Liver (tissue), 3 donors: ENCODE measurements at regions not wholly inside any gene's neighbourhood (a gene's known extent, or its start where the extent isn't known, plus 50 kb on each side); places are given as distances from the start of the nearest gene placed in this dataset.

ENCODE experiments used
- ATF3 ChIP-seq: IDR thresholded peaks from 2 replicates; pipeline ENCODE4 v1.6.1; 2016; ENCODE audit warnings: antibody characterized with exemption
- EGR1 ChIP-seq, 2 donors: IDR thresholded peaks; 2 replicates each; pipeline ENCODE4 v1.6.1; 2016 to 2018; ENCODE audit warnings: antibody characterized with exemption in 2 of 2, low read depth in 2 of 2
- GABPA ChIP-seq, 2 donors: IDR thresholded peaks in 1 of 2; conservative IDR thresholded peaks in 1 of 2; 2 replicates each; pipeline ENCODE4 v1.6.1; 2016; ENCODE audit warnings: antibody characterized with exemption in 2 of 2, mild to moderate bottlenecking in 1 of 2, moderate library complexity in 1 of 2
- HNF4A ChIP-seq, 2 donors: conservative IDR thresholded peaks; 2 replicates each; pipeline ENCODE4 v1.6.1; 2016; ENCODE audit warnings: antibody characterized with exemption in 2 of 2, mild to moderate bottlenecking in 2 of 2
- JUND ChIP-seq, 2 donors: IDR thresholded peaks; 2 replicates each; pipeline ENCODE4 v1.6.1; 2016; ENCODE audit warnings: antibody characterized with exemption in 2 of 2
- RAD21 ChIP-seq, 2 donors: IDR thresholded peaks; 2 replicates each; pipeline ENCODE4 v1.6.1; 2016; ENCODE audit warnings: antibody characterized with exemption in 2 of 2, mild to moderate bottlenecking in 2 of 2
- RXRA ChIP-seq, 2 donors: IDR thresholded peaks; 2 replicates each; pipeline ENCODE4 v1.6.1; 2017 to 2018; ENCODE audit warnings: antibody characterized with exemption in 2 of 2, mild to moderate bottlenecking in 1 of 2
- TAF1 ChIP-seq: conservative IDR thresholded peaks from 2 replicates; pipeline ENCODE4 v1.6.1; 2016; ENCODE audit warnings: antibody characterized with exemption, mild to moderate bottlenecking
- YY1 ChIP-seq: IDR thresholded peaks from 2 replicates; pipeline ENCODE4 v1.6.1; 2016; ENCODE audit warnings: antibody characterized with exemption, mild to moderate bottlenecking
- TF ChIP-seq, protein P1 (sequence below): fragments of 150-350 bp; IDR thresholded peaks from 2 replicates; pipeline ENCODE4 v1.5.1; 2017; ENCODE audit warnings: improper control_type of control experiment, low read depth, low read length; ENCODE audit not compliant: missing input control
- TF ChIP-seq, protein P2 (sequence below): IDR thresholded peaks from 2 replicates; pipeline ENCODE4 v1.6.1; 2016; ENCODE audit warnings: antibody characterized with exemption
- donor health status: healthy.
- donor health status: healthy.

- TF ChIP-seq, protein P1, sequence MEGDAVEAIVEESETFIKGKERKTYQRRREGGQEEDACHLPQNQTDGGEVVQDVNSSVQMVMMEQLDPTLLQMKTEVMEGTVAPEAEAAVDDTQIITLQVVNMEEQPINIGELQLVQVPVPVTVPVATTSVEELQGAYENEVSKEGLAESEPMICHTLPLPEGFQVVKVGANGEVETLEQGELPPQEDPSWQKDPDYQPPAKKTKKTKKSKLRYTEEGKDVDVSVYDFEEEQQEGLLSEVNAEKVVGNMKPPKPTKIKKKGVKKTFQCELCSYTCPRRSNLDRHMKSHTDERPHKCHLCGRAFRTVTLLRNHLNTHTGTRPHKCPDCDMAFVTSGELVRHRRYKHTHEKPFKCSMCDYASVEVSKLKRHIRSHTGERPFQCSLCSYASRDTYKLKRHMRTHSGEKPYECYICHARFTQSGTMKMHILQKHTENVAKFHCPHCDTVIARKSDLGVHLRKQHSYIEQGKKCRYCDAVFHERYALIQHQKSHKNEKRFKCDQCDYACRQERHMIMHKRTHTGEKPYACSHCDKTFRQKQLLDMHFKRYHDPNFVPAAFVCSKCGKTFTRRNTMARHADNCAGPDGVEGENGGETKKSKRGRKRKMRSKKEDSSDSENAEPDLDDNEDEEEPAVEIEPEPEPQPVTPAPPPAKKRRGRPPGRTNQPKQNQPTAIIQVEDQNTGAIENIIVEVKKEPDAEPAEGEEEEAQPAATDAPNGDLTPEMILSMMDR, result no peak
- TF ChIP-seq, protein P2, sequence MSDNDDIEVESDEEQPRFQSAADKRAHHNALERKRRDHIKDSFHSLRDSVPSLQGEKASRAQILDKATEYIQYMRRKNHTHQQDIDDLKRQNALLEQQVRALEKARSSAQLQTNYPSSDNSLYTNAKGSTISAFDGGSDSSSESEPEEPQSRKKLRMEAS, result no peak
- no peak for TF ChIP-seq RXRA (IDR thresholded peaks at IDR 0.05)
- TF ChIP-seq HNF4A (conservative IDR thresholded peaks at IDR 0.05), result no peak
- no peak for TF ChIP-seq EGR1 (IDR thresholded peaks at IDR 0.05; ENCODE audit: low read depth in 2 of 2)
- no peak for TF ChIP-seq TAF1
- no peak for TF ChIP-seq ATF3
- no peak for TF ChIP-seq RAD21 (IDR thresholded peaks at IDR 0.05)
- TF ChIP-seq YY1, result no peak
- TF ChIP-seq JUND (IDR thresholded peaks at IDR 0.05), result no peak
- TF ChIP-seq GABPA (IDR thresholded peaks at IDR 0.05 in 1 of 2, conservative IDR thresholded peaks at IDR 0.05 in 1 of 2), result no peak
These were observed 346.6 kb upstream of the SPRED2 start for GRCh38 chr2:65779021-65779420.
